ENCODE measurements at regions not wholly inside any gene's neighbourhood (a gene's known extent, or its start where the extent isn't known, plus 50 kb on each side); places are given as distances from the start of the nearest gene placed in this dataset.

DNA sequence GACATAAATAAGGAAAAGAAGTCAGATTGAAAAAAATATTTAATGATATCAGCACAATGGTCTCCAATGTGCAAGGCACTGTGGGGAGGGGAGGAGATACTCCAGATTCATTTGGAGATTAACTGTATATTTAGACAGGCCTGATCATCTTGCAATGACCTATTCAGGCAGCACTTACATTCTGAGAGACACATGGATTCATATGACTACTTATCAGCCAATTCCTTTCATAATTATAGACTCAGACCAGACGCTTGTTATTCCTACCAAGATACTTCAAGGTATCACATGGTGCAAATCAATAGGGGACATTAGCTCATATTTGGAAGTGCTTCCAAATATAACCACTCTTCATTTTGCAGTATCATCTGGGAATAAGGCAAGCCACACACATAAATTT lies 153.5 kb upstream of the TARS1 start:
- H3K4me1 ChIP-seq (ENCODE audit: control insufficient read depth in 1 of 2, insufficient read depth in 2 of 2, low read length in 2 of 2): no peaks in the 10 kb centered on the region
- intact Hi-C loops (cut with DNase I): no loop called here
- no peaks in the 10 kb centered on the region for H3K9me3 ChIP-seq (ENCODE audit: control insufficient read depth, low read length)
- no peak overlapping the region for H3K4me3 ChIP-seq (ENCODE audit: low read length in 2 of 2)
- DNase-seq (no peak), ATAC-seq (ENCODE audit: low FRiP score) (no peak)
- no peaks in the 10 kb centered on the region for H3K36me3 ChIP-seq (ENCODE audit: control insufficient read depth in 1 of 2, insufficient read depth in 2 of 2, low read length in 1 of 2)
- H3K27me3 ChIP-seq (ENCODE audit: control insufficient read depth in 1 of 2, insufficient read depth in 2 of 2, low read length in 1 of 2): no peaks in the 10 kb centered on the region
- no peak overlapping the region for H3K27ac ChIP-seq (ENCODE audit: low read depth in 1 of 2, low read length in 2 of 2)
- WGBS, 2 donors: 90 to 96% methylated on average over 1 of the region's 1 CpG

DNA sequence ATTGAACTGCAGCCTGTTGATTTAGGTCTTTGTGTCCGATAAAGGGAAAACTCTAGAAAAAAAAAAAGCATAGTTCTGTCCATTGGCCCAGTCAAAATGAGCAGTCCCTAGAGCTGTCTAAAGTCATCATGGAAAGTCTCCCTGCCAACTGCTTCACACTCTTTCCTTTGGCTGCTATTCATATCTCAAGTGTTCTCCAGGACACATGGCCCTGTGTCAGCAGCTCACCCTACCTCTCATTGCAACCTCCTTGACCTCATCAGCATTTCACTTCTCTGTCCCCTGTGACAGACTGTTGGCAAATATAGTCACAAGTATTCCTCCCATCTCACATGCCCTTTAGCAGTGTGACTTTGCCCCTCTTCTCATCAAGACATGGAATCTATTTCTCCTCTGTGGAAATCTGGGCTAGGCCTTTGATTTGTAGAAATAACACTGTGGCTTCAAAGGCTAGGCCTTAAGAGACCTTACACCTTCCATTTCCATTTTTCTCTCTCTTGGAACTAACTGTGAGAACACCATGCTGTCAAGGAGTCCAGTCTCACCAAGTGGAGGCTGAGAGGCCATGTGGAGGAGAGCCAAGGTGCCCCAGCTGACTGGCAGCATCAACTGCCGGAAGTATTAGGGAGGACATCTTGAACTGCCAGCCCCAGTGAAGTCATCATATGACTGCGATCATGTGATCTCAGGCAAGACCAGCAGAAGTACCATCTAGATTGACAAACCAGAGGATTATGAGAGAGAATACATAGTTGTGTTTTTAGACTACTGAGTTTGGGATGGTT lies 149.4 kb upstream of the TARS1 start:
- DNase-seq (peak in 1 of 2 donors; percentile 69), ATAC-seq (ENCODE audit: low FRiP score) (peak; percentile 74)
- intact Hi-C loops (cut with DNase I): no loop called here
- 58% methylated on average over 3 of the region's 3 CpGs for WGBS, 2 donors
- Histone ChIP-seq H3K36me3 (ENCODE audit: control insufficient read depth in 1 of 2, insufficient read depth in 2 of 2, low read length in 1 of 2) (no peaks in the 10 kb centered on the region), H3K4me3 (ENCODE audit: low read length in 2 of 2) (no peak overlapping the region), H3K4me1 (ENCODE audit: control insufficient read depth in 1 of 2, insufficient read depth in 2 of 2, low read length in 2 of 2) (no peaks in the 10 kb centered on the region), H3K27ac (ENCODE audit: low read depth in 1 of 2, low read length in 2 of 2) (peak overlapping the region; percentile 73 to 82), H3K27me3 (ENCODE audit: control insufficient read depth in 1 of 2, insufficient read depth in 2 of 2, low read length in 1 of 2) (no peaks in the 10 kb centered on the region), H3K9me3 (ENCODE audit: control insufficient read depth, low read length) (no peaks in the 10 kb centered on the region)

DNA sequence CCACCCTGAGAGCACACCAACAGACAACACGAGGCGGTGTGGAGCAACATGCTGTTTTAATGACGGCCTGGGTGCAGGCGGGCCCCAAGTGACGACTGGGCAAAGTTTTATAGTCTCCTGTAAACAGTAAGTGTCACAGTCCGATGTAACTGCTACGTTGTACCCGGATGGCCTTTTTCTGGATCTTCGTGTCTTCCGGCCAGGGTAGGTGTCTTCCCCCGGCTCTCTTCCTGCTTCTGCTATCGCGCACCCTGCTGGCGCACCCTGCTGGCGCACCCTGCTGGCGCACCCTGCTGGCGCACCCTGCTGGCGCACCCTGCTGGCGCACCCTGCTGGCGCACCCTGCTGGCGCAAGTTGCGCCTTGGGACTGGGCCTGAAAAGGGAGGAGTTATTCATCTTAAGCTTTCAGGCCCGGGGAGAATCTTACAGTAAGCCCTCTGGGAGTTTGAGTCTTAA lies 143.0 kb upstream of the TARS1 start:
- intact Hi-C loops (cut with DNase I): loop anchor here in 1 of 2 donors (5.0 kb wide), 1 partner anchor 585 kb away; the partner anchor contains the start of gene NPR3
- DNase-seq (no peak), ATAC-seq (ENCODE audit: low FRiP score) (no peak)
- Histone ChIP-seq H3K9me3 (ENCODE audit: control insufficient read depth, low read length) (no peaks in the 10 kb centered on the region), H3K4me1 (ENCODE audit: control insufficient read depth in 1 of 2, insufficient read depth in 2 of 2, low read length in 2 of 2) (no peaks in the 10 kb centered on the region), H3K4me3 (ENCODE audit: low read length in 2 of 2) (no peak overlapping the region), H3K27ac (ENCODE audit: low read depth in 1 of 2, low read length in 2 of 2) (no peak overlapping the region), H3K27me3 (ENCODE audit: control insufficient read depth in 1 of 2, insufficient read depth in 2 of 2, low read length in 1 of 2) (no peaks in the 10 kb centered on the region), H3K36me3 (ENCODE audit: control insufficient read depth in 1 of 2, insufficient read depth in 2 of 2, low read length in 1 of 2) (no peaks in the 10 kb centered on the region)
- WGBS, 2 donors: 94 to 95% methylated on average over 21 to 23 of the region's 23 CpGs

DNA sequence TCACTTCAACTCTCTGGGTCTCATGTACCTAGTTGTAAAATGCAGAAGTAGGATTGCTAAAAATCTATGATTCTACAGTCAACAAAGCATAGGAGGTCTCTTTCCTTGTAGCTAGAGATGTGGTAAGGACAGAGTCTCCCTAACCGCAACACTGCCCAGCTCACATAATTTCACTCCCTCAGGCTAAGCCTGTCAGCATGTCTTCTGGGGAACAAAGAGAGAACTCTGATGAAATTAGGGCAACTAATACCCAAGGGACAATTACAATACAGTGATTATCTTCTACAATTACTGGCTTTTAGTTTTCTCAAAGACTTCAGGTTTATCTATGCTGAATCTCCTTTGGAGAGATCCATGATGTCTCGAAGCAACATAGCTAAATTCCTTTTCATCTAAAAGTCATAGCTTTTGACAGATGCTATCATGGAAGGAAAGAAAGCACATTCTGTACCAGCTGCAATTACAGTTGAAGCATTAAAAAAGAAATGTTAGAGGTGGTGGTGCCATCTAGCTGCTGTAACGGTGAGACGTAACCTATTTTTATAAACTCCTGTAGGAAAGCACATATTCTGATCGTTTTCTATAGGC lies 141.1 kb upstream of the TARS1 start:
- intact Hi-C loops (cut with DNase I): loop anchor here (5.0 to 10.0 kb wide), 3 partner anchors 115 to 595 kb away; partner anchors contain the start of gene NPR3 (in 1 of the 2)
- H3K36me3 ChIP-seq (ENCODE audit: control insufficient read depth in 1 of 2, insufficient read depth in 2 of 2, low read length in 1 of 2): no peaks in the 10 kb centered on the region
- no peaks in the 10 kb centered on the region for H3K27me3 ChIP-seq (ENCODE audit: control insufficient read depth in 1 of 2, insufficient read depth in 2 of 2, low read length in 1 of 2)
- no peaks in the 10 kb centered on the region for H3K4me1 ChIP-seq (ENCODE audit: control insufficient read depth in 1 of 2, insufficient read depth in 2 of 2, low read length in 2 of 2)
- WGBS, 2 donors: 9 to 11% methylated on average over 5 of the region's 5 CpGs
- no peak overlapping the region for H3K27ac ChIP-seq (ENCODE audit: low read depth in 1 of 2, low read length in 2 of 2)
- no peak overlapping the region for H3K4me3 ChIP-seq (ENCODE audit: low read length in 2 of 2)
- no peaks in the 10 kb centered on the region for H3K9me3 ChIP-seq (ENCODE audit: control insufficient read depth, low read length)
- ATAC-seq (ENCODE audit: low FRiP score): peak; percentile 74
- no peak for DNase-seq

DNA sequence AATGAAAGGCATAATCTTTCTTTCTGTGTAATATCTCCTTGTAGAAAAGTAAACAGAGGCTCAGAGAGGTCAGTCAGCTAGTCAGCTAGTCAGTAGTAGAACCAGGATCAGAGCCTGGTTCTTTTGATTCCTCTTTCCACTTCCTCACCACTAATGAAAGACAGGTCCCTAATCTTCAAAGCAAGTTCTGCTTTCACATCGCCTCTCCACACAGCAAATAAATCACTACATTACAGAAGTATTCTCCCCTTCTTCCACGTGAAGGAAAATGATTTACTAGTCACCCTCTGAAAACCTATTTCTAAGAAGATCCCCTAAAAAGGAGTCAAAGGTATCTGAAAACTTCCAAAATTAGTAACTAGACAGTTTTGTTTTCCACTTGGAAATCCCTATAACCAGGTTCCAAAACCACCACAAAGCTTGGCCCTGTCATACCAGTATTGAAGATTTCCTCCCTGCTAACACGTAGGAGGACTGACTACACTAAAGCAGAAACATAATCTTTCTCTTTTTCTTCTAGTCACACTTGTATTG lies 140.5 kb upstream of the TARS1 start:
- no peak for DNase-seq
- H3K4me3 ChIP-seq (ENCODE audit: low read length in 2 of 2): no peak overlapping the region
- 0 to 4% methylated on average over 3 of the region's 3 CpGs for WGBS, 2 donors
- no peak overlapping the region for H3K27ac ChIP-seq (ENCODE audit: low read depth in 1 of 2, low read length in 2 of 2)
- no peaks in the 10 kb centered on the region for H3K4me1 ChIP-seq (ENCODE audit: control insufficient read depth in 1 of 2, insufficient read depth in 2 of 2, low read length in 2 of 2)
- no peak for ATAC-seq (ENCODE audit: low FRiP score)
- no peaks in the 10 kb centered on the region for H3K9me3 ChIP-seq (ENCODE audit: control insufficient read depth, low read length)
- intact Hi-C loops (cut with DNase I): loop anchor here (10.0 kb wide), 2 partner anchors 115 to 595 kb away; no protein-coding TSS in a partner anchor
- H3K27me3 ChIP-seq (ENCODE audit: control insufficient read depth in 1 of 2, insufficient read depth in 2 of 2, low read length in 1 of 2): no peaks in the 10 kb centered on the region
- no peaks in the 10 kb centered on the region for H3K36me3 ChIP-seq (ENCODE audit: control insufficient read depth in 1 of 2, insufficient read depth in 2 of 2, low read length in 1 of 2)

DNA sequence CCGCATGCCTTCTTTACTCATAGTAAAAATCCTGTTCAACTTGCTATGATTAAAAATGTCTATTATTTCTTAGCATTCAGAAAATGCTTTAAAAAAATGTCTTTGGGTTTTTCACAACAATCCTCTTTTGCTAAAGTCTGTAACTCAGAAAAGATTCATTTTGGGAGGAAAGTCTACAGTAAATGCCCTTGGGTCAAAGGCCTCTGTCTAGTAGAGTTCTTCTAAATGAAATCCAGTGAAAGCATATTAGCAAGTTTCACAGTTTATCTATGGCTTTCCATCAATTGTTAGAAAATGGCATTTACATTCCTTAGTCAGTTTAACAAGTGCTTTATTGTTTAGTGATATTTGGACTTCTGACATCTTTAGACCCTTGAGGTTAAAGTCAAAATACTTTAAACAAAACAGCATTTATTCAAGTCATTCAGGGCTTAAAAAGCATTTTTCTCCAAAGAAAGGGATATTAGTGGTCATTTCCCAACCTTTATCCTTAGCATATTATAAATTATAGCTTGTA lies 137.1 kb upstream of the TARS1 start:
- DNase-seq (no peak), ATAC-seq (ENCODE audit: low FRiP score) (no peak)
- no peaks in the 10 kb centered on the region for H3K9me3 ChIP-seq (ENCODE audit: control insufficient read depth, low read length)
- no peak overlapping the region for H3K4me3 ChIP-seq (ENCODE audit: low read length in 2 of 2)
- peaks cover 0 to 3% of the 10 kb centered on the region in 2 donors for H3K4me1 ChIP-seq (ENCODE audit: control insufficient read depth in 1 of 2, insufficient read depth in 2 of 2, low read length in 2 of 2)
- no peaks in the 10 kb centered on the region for H3K27me3 ChIP-seq (ENCODE audit: control insufficient read depth in 1 of 2, insufficient read depth in 2 of 2, low read length in 1 of 2)
- no peaks in the 10 kb centered on the region for H3K36me3 ChIP-seq (ENCODE audit: control insufficient read depth in 1 of 2, insufficient read depth in 2 of 2, low read length in 1 of 2)
- WGBS, 2 donors: 97 to 99% methylated on average over 1 of the region's 1 CpG
- intact Hi-C loops (cut with DNase I): loop anchor here (10.0 kb wide), 2 partner anchors 111 to 599 kb away; no protein-coding TSS in a partner anchor
- no peak overlapping the region for H3K27ac ChIP-seq (ENCODE audit: low read depth in 1 of 2, low read length in 2 of 2)

DNA sequence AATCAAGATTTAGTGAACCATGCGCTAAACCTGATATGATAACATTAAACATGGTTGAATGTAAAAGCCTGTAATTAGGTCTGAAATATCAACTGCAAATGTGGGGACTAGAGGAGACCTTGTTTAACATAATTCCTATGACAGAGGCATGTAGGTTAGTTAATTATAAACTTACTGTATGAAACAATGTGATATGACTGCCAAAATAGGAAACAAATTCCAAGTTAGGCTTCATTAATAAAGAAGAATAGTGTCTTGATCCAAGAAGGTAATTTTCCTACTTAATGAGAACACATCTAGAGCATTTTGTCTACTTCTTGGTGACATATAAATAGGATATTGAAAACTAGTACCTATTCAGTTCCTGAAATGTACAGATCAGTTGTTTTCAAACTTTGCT lies 136.2 kb upstream of the TARS1 start:
- Histone ChIP-seq H3K36me3 (ENCODE audit: control insufficient read depth in 1 of 2, insufficient read depth in 2 of 2, low read length in 1 of 2) (no peaks in the 10 kb centered on the region), H3K27ac (ENCODE audit: low read depth in 1 of 2, low read length in 2 of 2) (no peak overlapping the region), H3K4me1 (ENCODE audit: control insufficient read depth in 1 of 2, insufficient read depth in 2 of 2, low read length in 2 of 2) (peaks cover 0 to 5% of the 10 kb centered on the region in 2 donors), H3K27me3 (ENCODE audit: control insufficient read depth in 1 of 2, insufficient read depth in 2 of 2, low read length in 1 of 2) (no peaks in the 10 kb centered on the region), H3K4me3 (ENCODE audit: low read length in 2 of 2) (no peak overlapping the region), H3K9me3 (ENCODE audit: control insufficient read depth, low read length) (no peaks in the 10 kb centered on the region)
- DNase-seq (no peak), ATAC-seq (ENCODE audit: low FRiP score) (no peak)
- 98% methylated on average over 1 of the region's 1 CpG for WGBS, 2 donors
- intact Hi-C loops (cut with DNase I): loop anchor here (10.0 kb wide), 2 partner anchors 110 to 600 kb away; no protein-coding TSS in a partner anchor

DNA sequence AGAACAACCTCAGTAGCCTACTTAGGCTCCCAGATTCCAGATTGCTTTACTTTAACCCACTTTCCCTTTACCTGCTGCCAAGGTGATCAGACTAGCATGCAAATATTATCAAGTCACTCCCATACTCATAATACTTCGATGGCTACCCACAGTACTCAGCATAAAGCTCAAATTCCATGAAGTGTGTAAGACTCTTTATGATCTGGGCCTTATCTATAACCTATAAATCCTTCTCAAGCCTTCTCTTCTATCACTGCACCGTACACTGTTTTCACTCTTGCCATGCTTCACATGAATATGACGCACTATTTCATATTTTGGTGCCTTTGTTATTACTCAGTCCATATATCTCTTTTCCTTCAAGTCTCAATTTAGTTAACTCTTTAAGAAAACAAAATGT lies 135.2 kb upstream of the TARS1 start:
- Histone ChIP-seq H3K9me3 (ENCODE audit: control insufficient read depth, low read length) (no peaks in the 10 kb centered on the region), H3K4me1 (ENCODE audit: control insufficient read depth in 1 of 2, insufficient read depth in 2 of 2, low read length in 2 of 2) (peaks cover 0 to 5% of the 10 kb centered on the region in 2 donors), H3K27me3 (ENCODE audit: control insufficient read depth in 1 of 2, insufficient read depth in 2 of 2, low read length in 1 of 2) (no peaks in the 10 kb centered on the region), H3K4me3 (ENCODE audit: low read length in 2 of 2) (no peak overlapping the region), H3K36me3 (ENCODE audit: control insufficient read depth in 1 of 2, insufficient read depth in 2 of 2, low read length in 1 of 2) (no peaks in the 10 kb centered on the region), H3K27ac (ENCODE audit: low read depth in 1 of 2, low read length in 2 of 2) (no peak overlapping the region)
- ATAC-seq (ENCODE audit: low FRiP score): no peak
- intact Hi-C loops (cut with DNase I): loop anchor here (10.0 kb wide), 2 partner anchors 109 to 601 kb away; no protein-coding TSS in a partner anchor
- DNase-seq: no peak
- 92 to 94% methylated on average over 3 of the region's 3 CpGs for WGBS, 2 donors

All from aorta (tissue), 5 donors.